HG03039 (cell line): ENCODE measurements at regions not wholly inside any gene's neighbourhood (a gene's known extent, or its start where the extent isn't known, plus 50 kb on each side); places are given as distances from the start of the nearest gene placed in this dataset.
"Not testable (repeated sequence)": the region's sequence is repeated elsewhere in the genome, so short reads cannot be mapped to it uniquely, and the experiment has no call there.

Source experiments
- ATAC-seq: cut with Tn5 transposase; IDR thresholded peaks from one replicate; pipeline ENCODE4 v1.9.1; 2021; ENCODE audit warnings: mild to moderate bottlenecking, moderate library complexity; ENCODE audit not compliant: unreplicated experiment

GRCh38 chr6:115575285-115575684, 485.4 kb downstream of the FRK start:
- no peak for ATAC-seq

DNA sequence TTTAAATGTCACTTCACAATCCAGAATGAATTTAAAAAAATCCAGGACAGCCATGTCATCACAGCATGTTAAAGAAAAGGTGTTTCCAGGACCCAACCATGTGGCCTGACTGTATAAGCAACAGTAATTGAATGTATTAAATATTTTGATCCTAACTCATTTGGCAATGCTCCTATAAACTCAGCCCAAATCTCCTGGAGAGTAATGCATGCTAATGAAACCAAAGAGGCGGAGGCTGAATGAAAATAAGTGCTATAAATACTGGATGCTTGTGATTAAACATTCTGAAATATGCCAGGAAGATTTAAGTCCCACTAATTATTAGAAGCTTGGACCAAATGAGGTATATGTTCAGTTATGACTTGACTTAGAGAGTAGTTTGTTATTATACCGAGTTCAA, 486.8 kb downstream of the FRK start:
- no peak for ATAC-seq

- no peak for ATAC-seq
Observed at GRCh38 chr6:115570331-115570730, 490.4 kb downstream of the FRK start.

DNA sequence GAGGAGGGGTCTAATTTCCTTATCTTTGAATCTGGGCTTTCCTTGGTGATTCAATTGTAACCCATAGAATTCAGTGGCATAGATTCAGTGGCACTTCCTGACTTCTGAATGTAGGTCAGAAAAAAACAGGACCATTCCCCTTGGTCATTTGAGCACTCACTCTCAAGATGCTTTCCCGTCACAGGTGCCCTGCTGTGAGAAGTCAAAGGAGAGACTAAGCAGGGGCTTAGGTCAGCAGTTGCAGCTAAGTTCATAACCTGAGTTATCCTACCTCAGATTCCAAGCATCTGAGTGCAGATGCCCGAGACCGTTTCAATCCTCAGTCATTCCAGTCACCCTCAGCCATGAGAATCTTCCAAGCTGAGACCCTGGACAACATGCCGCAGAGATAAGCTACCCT, 506.6 kb downstream of the FRK start:
- ATAC-seq, result no peak

GRCh38 chr6:115551527-115551926, 509.2 kb downstream of the FRK start:
- no peak for ATAC-seq

DNA sequence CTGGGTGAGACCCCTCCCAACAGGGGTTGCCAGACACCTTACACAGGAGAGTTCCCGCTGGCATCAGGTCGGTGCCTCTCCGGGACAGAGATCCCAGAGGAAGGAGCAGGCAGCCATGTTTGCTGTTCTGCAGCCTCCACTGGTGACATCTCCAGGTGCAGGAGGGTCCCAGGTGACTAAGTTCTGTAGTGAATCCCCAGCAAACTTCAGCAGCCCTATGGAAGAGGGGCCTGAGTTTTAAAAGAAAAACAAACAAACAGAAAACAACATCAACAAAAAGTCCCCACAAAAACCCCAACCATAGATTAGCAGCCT, 515.1 kb downstream of the FRK start:
- ATAC-seq, result no peak

DNA sequence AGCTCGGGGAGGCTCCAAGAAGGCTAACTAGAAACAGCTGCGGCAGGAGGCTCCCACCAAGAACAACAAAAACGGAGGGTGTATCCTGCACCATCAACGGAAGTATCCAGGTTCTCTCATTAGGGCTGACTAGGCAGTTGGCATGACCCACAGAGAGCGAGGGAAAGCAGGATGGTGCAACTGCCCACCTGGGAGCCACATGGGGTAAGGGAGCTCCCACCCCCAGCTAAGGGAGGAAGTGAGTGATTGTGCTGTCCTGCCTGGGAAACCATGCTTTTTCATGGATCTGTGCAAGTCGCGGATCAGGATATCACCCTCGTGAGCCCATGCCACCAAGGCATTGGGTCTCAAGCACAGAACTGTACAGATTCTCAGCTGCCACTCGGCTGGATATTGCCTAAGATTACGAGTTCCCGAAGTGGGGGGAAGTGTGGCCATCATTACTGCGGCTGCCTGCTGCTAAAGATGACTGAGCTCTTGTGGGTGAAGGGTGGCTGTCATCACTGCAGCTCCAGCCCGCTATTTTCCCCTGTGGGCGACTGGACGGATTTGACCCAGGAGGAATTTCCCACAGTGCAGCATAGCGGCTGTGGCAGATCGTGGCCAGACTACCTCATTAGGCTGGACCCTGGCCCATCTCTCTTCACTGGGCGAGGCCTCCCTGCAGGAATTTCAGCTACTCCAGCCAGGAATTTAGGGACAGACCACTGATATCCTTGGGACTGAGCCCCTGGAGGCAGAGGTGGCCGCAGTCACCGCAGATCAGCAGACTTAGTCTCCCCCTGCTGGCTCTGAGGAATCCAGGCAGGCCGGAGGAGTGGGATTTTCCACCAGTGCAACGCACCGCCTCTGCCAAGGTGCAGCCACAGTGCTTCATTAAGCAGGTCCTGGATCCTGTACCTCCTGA, 515.7 kb downstream of the FRK start:
- no peak for ATAC-seq

DNA sequence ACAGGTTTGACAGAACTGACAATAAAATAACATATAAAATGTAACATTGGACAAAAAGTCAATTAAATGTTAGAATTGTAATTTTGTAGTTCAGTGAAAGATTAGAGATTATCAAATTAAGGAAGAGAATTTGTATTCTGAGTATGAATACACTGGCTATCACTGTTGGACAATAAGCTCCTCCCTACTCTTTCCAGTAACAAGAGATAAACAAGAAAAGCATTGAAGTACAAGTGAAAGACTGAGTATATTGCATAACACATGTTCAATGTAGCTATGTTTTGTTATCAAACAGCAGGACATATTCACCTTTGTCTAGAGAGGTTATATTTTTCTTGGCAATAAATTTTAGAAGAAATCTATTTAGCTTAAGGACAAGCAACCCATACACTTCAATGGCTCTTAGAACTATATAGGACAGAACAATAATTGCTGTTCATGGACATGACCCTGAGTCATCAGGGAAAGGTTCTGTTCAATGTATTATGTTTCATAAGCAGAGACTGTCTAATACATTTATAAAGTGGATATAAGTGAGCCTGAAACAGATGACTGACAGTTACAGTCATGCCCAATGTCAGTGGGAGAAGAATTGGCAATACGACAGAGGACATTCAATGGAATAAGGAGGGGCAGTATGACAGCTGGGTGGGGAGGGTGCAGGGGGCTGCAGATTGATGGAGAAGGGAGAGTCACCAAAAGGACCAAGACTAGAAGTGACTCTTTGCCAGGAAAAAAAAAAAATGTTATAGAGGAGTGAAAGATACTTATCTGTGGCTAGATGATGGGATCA, 520.4 kb downstream of the FRK start:
- ATAC-seq, result no peak

- ATAC-seq, result no peak
Observed at GRCh38 chr6:115539531-115539930, 521.2 kb downstream of the FRK start.

GRCh38 chr6:115524821-115525220, 535.9 kb downstream of the FRK start:
- no peak for ATAC-seq

DNA sequence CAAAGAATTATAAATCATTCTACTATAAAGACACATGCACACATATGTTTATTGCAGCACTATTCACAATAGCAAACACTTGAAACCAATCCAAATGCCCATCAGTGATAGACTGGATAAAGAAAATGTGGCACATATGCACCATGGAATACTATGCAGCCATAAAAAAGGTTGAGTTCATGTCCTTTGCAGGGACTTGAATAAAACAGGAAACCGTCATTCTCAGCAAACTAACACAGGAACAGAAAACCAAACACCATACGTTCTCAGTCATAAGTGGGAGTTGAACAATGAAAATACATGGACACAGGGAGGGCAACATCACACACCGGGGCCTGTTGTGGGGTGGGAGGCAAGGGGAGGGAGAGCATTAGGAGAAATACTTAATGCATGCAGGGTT, 538.9 kb downstream of the FRK start:
- ATAC-seq, result not testable (repeated sequence)

DNA sequence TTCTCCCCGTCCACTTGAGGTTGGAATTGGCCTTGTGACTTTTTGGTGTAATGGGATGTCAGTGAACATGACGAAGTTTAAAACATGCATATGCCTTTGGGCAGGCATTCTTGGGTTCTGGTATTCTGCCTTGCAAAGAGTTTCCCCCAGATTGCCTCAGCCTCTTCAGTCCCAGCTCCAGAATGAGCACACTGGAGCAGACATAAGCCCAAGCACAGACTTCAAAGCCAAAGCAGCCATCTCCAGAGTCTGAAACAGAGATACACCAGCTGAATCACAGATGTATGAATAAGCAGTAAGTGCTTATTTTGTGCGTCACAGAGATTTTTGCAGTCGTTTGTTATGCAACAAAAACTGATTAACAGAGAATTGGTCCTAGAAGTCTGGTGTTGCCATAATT, 546.0 kb downstream of the FRK start:
- ATAC-seq, result no peak

- no peak for ATAC-seq
Observed at GRCh38 chr6:115512923-115513322, 547.8 kb downstream of the FRK start.

- no peak for ATAC-seq
Observed at GRCh38 chr6:115511771-115512170, 548.9 kb downstream of the FRK start.

GRCh38 chr6:115502432-115502831, 558.3 kb downstream of the FRK start:
- ATAC-seq, result not testable (repeated sequence)

DNA sequence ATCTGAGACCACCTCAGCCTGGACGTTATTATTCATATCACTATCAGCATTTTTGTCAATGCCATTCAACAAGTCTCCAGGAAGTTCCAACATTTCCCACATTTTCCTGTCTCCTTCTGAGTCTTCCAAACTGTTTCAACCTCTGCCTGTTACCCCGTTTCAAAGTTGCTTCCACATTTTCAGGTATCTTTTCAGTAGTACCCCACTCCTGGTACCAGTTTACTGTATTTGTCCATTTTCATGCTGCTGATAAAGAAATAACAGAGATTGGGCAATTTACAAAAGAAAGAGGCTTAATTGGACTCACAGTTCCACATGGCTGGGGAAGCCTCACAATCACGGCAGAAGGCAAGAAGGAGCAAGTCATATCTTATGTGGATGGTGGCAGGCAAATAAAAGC, 565.5 kb downstream of the FRK start:
- ATAC-seq, result no peak

- ATAC-seq, result no peak
Observed at GRCh38 chr6:115487331-115487730, 573.4 kb downstream of the FRK start.

DNA sequence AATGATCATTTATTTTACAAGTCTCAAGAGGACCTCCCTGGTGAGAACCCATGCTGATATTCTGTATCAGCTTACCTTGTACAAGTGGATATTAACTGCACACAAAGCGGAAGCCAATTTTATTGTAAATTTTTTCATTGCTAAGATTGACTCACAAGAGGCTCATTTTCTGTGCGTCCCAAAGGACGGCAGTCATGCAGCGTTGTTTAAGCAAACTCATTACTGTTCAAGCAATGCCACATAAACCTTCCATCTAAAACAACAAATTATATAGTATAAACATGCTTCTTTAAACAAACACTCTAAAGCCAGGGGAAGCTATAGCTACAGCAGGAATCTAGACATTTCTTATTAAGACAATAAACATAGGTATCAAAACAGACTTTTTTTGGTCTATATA, 575.3 kb downstream of the FRK start:
- no peak for ATAC-seq

- ATAC-seq, result not testable (repeated sequence)
Observed at GRCh38 chr6:115480543-115480942, 580.1 kb downstream of the FRK start.

GRCh38 chr6:115474443-115475041, 586.1 kb downstream of the FRK start:
- ATAC-seq, result no peak

DNA sequence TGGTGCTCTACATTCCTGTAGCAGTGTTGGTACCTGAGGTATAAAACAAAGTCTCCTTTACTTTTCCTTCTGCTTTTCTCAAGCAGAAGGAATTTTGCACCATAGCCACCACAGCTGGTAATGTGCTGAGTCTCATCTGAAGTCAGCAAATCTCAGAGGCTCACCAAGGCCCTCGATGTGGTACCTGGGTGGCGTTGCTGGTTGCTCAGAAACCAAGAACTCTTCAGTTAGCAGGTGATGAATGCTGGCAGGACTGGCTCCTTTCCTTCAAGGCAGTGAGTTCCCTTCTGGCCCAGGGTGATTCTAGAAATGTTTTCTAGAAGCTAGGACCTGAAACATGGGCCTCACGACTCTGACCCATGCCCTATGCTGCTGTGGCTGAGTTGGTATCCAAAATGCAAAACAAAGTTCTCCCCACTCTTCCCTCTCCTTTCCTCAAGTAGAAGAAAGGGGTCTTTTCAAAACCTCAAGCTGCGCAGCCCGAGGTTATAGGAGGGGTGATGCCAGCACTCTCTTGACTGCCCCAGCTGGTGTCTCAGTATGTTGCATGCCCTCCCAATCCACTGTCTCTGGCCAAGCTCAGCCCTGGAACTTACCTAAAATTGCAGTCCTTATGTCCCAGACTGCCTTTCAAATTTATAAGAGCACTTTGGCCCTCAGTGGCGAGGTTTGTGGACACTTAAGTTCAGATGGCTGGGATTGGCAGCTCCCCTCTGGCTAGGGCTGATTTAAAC, 592.3 kb downstream of the FRK start:
- ATAC-seq, result no peak
